Right hindlimb (tissue), 1 donor: ENCODE measurements at regions not wholly inside any gene's neighbourhood (a gene's known extent, or its start where the extent isn't known, plus 50 kb on each side); places are given as distances from the start of the nearest gene placed in this dataset.
"Not testable (repeated sequence)": the region's sequence is repeated elsewhere in the genome, so short reads cannot be mapped to it uniquely, and the experiment has no call there.

ENCODE experiments used
- DNase-seq: peaks from one replicate; pipeline ENCODE4 v3.0.0-alpha.2; 2018

- DNase-seq = no peak
Measured at GRCh38 chr2:17460371-17461086, 57.7 kb downstream of the RAD51AP2 start.

DNA sequence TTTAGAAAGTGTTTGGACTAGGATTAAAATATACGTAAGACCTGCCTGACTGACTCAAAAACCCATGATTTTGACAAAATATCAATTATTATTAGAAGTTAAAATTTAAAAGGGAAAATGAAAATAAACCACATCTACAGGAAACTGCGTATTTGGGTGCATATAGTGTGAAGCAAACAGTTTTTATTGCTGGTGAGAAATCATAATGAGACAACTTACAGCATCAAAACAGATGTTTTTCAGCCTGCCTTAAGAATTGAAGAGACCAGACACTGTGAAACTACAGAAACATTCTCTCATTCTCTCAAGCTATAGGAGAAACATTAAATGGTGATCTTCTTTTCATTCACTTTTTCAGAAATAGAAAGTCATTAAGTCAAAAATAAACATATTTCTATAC lies 62.9 kb downstream of the RAD51AP2 start:
- DNase-seq = no peak

- not testable (repeated sequence) for DNase-seq
Measured at GRCh38 chr2:17446191-17446590, 72.0 kb downstream of the RAD51AP2 start.

DNA sequence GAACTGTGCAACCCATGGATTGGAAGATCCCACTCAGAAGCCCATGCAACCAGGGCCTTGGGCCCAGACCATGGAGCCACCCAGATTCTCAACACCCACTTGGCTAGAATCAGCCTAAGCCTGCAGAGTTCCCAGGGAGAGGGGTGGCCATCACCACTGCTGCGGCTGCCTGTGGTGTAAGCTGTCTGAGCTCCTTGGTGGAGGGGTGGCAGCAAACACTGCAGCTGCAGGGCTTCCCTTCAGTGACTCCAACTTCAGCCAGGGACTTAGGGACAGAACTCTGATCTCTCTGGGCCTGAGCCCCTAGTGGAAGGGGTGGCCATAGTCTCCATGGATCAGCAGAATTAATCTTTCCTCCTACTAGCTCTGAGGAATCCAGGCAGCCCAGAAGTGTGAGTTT lies 72.5 kb downstream of the RAD51AP2 start:
- no peak for DNase-seq

DNA sequence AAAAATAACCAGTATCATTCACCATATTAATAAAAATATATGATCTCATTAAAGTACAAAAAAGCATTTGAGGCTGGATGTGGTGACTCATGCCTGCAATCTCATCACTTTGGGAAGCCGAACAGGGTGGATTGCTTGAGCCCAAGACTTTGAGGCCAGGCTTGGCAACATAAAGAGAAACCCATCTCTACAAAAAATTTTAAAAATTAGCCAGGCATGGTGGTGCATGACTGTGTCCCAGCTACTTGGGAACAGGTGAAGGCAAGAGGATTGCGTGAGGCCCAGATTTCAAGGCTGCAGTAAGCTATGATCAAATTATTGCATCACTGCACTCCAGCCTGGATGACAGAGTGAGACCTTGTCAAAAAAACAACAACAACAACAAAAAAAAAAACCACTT lies 75.9 kb downstream of the RAD51AP2 start:
- no peak for DNase-seq

- no peak for DNase-seq
Measured at GRCh38 chr2:17441790-17442189, 76.5 kb downstream of the RAD51AP2 start.

GRCh38 chr2:17441055-17441771 lies 77.0 kb downstream of the RAD51AP2 start:
- no peak for DNase-seq

- no peak for DNase-seq
Measured at GRCh38 chr2:17430326-17430725, 87.9 kb downstream of the RAD51AP2 start.

- DNase-seq = no peak
Measured at GRCh38 chr2:17429130-17429529, 89.1 kb downstream of the RAD51AP2 start.

- no peak for DNase-seq
Measured at GRCh38 chr2:17427401-17427800, 90.8 kb downstream of the RAD51AP2 start.

- DNase-seq = no peak
Measured at GRCh38 chr2:17426743-17427142, 91.5 kb downstream of the RAD51AP2 start.

DNA sequence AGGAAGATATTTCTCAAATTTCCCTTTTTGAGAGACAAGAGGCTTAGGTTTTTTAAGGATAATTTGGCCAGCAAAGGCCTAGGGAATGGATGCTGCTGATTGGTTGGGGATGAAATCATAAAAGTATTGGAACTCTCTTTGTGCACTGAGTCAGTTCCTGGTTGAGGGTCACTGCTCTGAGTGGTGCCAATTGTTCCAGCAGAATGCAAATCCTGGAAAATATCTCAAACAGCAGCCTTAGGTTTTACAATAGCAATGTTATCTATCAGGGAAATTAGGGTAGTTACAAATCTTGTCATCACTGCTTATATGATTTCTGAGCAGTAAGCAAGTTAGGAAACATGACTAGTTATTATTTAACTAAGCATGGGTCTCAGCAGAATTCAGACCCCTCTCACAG lies 96.2 kb downstream of the RAD51AP2 start:
- no peak for DNase-seq

DNA sequence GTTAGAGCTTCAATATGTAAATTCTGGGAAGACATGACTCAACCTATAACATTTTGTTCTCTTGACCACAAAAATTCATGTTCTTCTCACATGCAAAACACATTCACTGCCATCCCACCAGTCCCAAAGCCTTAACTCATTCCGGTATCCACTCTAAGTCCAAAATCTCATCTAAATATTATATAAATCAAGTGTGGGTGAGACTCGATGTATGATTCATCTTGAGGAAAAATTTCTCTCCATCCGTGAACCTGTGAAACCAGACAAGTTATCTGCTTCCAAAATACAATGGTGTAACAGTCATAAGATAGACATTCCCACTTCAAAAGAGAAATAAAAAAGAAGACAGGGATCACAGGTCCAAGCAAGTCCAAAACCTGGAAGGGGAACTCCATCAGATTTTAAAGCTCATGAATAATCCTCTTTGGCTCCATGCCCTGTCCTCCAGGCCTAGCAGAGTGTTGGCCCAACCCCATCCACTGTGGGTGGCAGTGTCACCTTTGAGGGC lies 101.3 kb downstream of the RAD51AP2 start:
- DNase-seq = no peak

DNA sequence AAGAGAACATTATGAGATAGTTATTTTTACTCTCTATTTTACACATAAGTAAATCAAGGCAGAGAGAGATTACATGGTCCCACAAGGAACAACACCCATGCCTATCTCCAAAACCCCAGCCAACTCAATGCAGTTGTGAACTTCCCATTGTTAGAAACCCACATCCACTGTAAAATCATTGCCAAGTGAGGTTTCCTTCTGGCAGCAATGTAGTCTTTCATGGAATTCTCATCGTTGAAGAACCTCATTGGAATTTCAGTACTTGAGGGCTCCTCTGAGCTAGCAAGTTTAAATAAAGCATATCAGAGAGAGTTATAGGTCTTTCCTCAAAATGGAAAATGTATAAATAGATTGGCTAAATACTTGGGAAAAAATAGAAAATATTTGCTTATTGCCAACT lies 105.2 kb downstream of the RAD51AP2 start:
- no peak for DNase-seq

DNA sequence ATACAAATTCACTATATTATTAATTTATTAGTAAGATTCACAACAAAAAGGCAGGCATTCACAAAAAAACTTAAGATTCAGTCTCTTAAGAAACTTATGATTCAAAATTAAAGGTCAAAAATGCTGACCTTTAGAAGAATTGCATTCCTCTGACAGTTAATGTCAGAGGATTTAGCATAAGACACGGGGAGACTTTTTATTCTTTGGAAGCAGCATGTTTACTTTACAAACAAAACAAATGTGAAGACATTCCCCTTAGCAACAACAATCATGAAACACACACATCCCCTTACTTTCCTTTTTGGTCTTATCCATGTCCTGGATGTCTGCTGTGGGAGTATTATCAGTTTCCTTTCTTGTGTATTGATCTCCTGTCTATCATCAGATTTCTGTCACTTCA lies 117.1 kb downstream of the RAD51AP2 start:
- DNase-seq = no peak

DNA sequence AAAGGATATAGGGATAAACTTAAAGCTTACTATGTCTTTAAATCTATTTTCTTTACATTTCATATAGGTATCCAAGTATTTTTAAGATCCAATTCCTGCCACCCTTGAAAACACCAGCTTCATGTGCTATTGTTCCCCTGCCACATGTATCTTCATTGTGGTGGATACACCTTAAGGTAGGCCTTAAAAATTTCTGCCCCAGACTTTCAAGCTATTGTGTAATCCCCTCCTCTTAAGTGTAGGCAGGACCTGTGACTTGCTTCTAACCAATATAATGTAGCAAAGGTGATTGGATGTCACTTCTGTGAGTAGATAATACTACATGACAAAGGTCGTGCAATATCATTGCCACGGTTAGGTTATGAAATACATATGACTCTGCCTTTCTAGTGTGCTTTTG lies 119.5 kb downstream of the RAD51AP2 start:
- no peak for DNase-seq

DNA sequence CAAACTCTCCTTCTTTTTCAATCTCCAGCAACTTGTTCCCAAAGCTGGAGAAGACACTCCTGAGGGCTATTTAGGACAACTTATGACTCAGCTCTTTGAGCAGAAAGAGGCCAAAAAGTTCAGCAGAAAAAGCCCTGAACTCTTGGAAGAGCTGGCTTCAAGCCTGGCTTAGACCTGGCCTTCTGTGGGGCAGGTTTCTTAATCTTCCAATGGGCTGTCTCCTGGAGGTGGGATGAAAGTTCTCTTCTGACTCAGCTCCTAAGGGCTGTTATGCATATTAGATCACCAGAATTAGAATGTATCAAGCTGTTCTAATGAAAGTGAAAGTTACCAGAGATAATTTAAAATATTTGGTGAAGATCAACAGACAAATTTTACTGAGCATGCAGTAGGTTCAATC lies 129.4 kb downstream of the RAD51AP2 start:
- DNase-seq = no peak

GRCh38 chr2:17387591-17387990 lies 130.6 kb downstream of the RAD51AP2 start:
- DNase-seq = no peak

DNA sequence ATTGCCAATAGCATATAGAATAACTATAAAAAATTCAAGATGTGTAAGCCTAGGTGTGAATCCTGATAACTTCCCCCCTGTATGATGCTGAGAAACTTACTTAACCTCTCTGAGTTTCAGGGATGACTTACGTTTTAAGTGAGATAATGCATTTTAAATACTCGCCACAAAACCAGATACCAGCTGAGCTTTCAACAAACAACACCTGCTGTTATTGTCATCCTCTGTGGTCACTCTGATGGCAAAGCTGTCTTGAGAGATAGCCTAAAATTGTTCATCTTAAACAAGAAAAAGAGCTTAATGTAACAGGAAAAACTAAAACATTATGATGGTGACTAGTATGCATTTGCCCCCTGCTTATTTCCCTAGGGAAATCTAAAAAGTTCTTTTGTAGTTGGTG lies 131.5 kb downstream of the RAD51AP2 start:
- no peak for DNase-seq

GRCh38 chr2:17380003-17380402 lies 138.2 kb downstream of the RAD51AP2 start:
- no peak for DNase-seq

- no peak for DNase-seq
Measured at GRCh38 chr2:17375262-17375661, 143.0 kb downstream of the RAD51AP2 start.

GRCh38 chr2:17373741-17374140 lies 144.5 kb downstream of the RAD51AP2 start:
- no peak for DNase-seq

DNA sequence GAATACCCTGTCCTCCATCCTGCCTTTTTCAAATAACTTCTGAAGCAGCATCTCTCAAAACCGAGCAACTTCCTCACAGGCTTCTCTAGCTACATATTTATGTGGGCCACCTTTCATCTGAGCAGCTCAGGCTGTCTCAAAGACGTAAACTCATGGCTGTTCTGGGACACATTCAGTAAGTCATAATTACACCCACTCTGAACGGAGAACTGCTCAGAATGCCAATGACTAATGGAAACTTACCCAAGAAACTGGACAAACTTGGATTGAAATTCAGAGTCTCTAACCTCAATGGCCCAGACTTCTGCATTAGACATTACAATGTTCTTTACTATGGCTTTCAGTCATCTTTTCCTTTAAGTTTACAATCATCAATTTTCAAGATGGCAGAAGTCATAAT lies 145.2 kb downstream of the RAD51AP2 start:
- no peak for DNase-seq

DNA sequence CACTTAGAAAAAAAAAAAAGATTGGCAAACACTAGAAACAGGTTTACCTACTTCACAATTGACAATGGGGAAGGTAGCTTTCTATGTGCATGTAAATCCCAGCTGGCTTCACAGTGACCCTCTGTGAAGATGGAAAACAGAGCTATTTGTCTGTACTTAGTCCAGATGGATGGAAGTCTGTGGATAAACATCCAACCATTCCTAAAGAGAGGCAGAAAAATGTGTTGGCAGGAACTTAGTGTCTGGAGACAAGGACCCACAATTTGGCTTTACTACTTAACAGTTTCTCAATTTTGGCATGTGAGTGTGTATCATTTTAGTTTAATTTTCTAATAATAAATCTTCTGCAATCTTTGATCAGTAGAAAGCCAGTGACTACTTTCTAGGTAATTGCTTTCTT lies 154.4 kb downstream of the RAD51AP2 start:
- DNase-seq = no peak

DNA sequence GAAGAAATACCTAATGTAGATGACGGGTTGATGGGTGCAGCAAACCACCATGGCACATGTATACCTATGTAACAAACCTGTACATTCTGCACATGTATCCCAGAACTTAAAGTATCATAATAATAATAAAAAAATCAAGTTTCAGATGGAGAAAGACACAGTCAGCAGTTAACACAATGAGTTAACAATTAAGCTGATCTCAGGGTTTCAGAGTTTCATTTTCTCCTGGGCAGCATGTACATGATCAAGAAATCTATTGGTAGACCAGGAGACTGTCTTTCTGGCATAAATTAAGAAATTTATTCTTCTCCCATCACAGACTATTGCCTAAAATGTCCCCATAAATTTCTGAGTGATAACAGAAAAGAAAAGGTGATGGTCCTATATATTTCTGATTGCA lies 155.3 kb downstream of the RAD51AP2 start:
- no peak for DNase-seq
